GM23338 (cell line): ENCODE measurements at regions not wholly inside any gene's neighbourhood (a gene's known extent, or its start where the extent isn't known, plus 50 kb on each side); places are given as distances from the start of the nearest gene placed in this dataset.
"Not testable (repeated sequence)": the region's sequence is repeated elsewhere in the genome, so short reads cannot be mapped to it uniquely, and the experiment has no call there.

Experiments
- ATAC-seq: fragments of 200-7000 bp; cut with Tn5 transposase; 3 replicates; pipeline ENCODE4 v1.9.1; 2020
- DNase-seq: peaks from one replicate; pipeline ENCODE4 v3.0.0-alpha.2; 2015; ENCODE audit warnings: low spot score
- H2AFZ ChIP-seq: fragments of 200-600 bp; sonication (generic); 2 replicates; pipeline ENCODE4 v1.8.0; 2016; ENCODE audit warnings: antibody characterized with exemption, mild to moderate bottlenecking, moderate library complexity
- H3F3A ChIP-seq: fragments of 200-600 bp; sonication (generic); replicated peaks from 2 replicates; pipeline ENCODE4 v1.8.0; 2017; ENCODE audit warnings: antibody characterized with exemption, mixed run types, low read depth
- H3K27ac ChIP-seq: fragments of 200-600 bp; sonication (generic); 2 replicates; pipeline ENCODE4 v1.6.1; 2016; ENCODE audit warnings: low read depth
- H3K27me3 ChIP-seq: fragments of 200-600 bp; sonication (generic); 2 replicates; pipeline ENCODE4 v1.8.0; 2016; ENCODE audit warnings: mild to moderate bottlenecking, mixed run types, moderate library complexity; ENCODE audit not compliant: insufficient read depth
- H3K36me3 ChIP-seq: fragments of 200-600 bp; sonication (generic); 2 replicates; pipeline ENCODE4 v1.8.0; 2016; ENCODE audit warnings: mild to moderate bottlenecking; ENCODE audit not compliant: insufficient read depth
- H3K4me1 ChIP-seq: fragments of 200-600 bp; sonication (generic); 2 replicates; pipeline ENCODE4 v1.8.0; 2016; ENCODE audit warnings: mild to moderate bottlenecking, moderate library complexity; ENCODE audit not compliant: insufficient read depth
- H3K4me2 ChIP-seq: fragments of 200-600 bp; sonication (generic); 2 replicates; pipeline ENCODE4 v1.7.1; 2017; ENCODE audit warnings: mixed run types
- H3K4me3 ChIP-seq: fragments of 200-600 bp; sonication (generic); 2 replicates; pipeline ENCODE4 v1.6.1; 2016; ENCODE audit warnings: mixed run types
- H3K79me2 ChIP-seq: fragments of 200-600 bp; sonication (generic); replicated peaks from 2 replicates; pipeline ENCODE4 v1.8.0; 2017; ENCODE audit warnings: mild to moderate bottlenecking; ENCODE audit not compliant: insufficient read depth
- H3K9me2 ChIP-seq: fragments of 200-600 bp; sonication (generic); 2 replicates; pipeline ENCODE4 v1.8.0; 2017; ENCODE audit not compliant: insufficient read depth
- H4K20me1 ChIP-seq: fragments of 200-600 bp; sonication (generic); replicated peaks from 2 replicates; pipeline ENCODE4 v1.8.0; 2017; ENCODE audit warnings: mild to moderate bottlenecking; ENCODE audit not compliant: insufficient read depth
- H3K27ac Mint-ChIP-seq: 2 replicates; pipeline ENCODE4 v1.8.0; 2020; ENCODE audit warnings: inconsistent platforms, mild to moderate bottlenecking, moderate library complexity, mixed read lengths
- H3K27me3 Mint-ChIP-seq: 3 replicates; pipeline ENCODE4 v1.8.0; 2022; ENCODE audit warnings: low read depth, mild to moderate bottlenecking, moderate library complexity, mixed read lengths, inconsistent platforms; ENCODE audit not compliant: insufficient read depth, poor library complexity
- H3K36me3 Mint-ChIP-seq: 3 replicates; pipeline ENCODE4 v1.8.0; 2021; ENCODE audit warnings: low read depth, mild to moderate bottlenecking, inconsistent platforms, moderate library complexity, mixed read lengths
- H3K4me1 Mint-ChIP-seq: 3 replicates; pipeline ENCODE4 v1.8.0; 2020; ENCODE audit warnings: mild to moderate bottlenecking, inconsistent platforms, mixed read lengths
- H3K4me3 Mint-ChIP-seq: 3 replicates; pipeline ENCODE4 v1.8.0; 2021; ENCODE audit warnings: moderate library complexity, mild to moderate bottlenecking, inconsistent platforms, mixed read lengths
- H3K9me3 Mint-ChIP-seq: 3 replicates; pipeline ENCODE4 v1.8.0; 2020; ENCODE audit warnings: moderate library complexity, mild to moderate bottlenecking, inconsistent platforms, mixed read lengths
- EZH2 ChIP-seq: fragments of 200-600 bp; sonication (generic); IDR thresholded peaks from one replicate; pipeline ENCODE4 v1.8.0; 2017; ENCODE audit warnings: antibody characterized with exemption, mild to moderate bottlenecking, low read depth; ENCODE audit not compliant: unreplicated experiment
- POLR2AphosphoS5 ChIP-seq: IDR thresholded peaks from 2 replicates; pipeline ENCODE4 v1.6.1; 2016; ENCODE audit warnings: antibody characterized with exemption, low read depth
- ZNF462 ChIP-seq: fragments of 250-450 bp; sonication (Bioruptor Pico); IDR thresholded peaks from 2 replicates; pipeline ENCODE4 v1.5.0; 2020; ENCODE audit warnings: mild to moderate bottlenecking, moderate library complexity

GRCh38 chr22:22968366-22968765 is 80.8 kb downstream of the IGLL5 start:
- Mint-ChIP-seq H3K4me3 (no peak overlapping the region), H3K4me1 (no peaks in the 10 kb centered on the region), H3K27ac (no peak overlapping the region), H3K27me3 (peaks cover 8% of the 10 kb centered on the region), H3K36me3 (no peaks in the 10 kb centered on the region), H3K9me3 (no peaks in the 10 kb centered on the region)
- no peaks in the 10 kb centered on the region for H3K4me1 ChIP-seq
- H3K27ac ChIP-seq = no peak overlapping the region
- H3K27me3 ChIP-seq = peaks cover 83% of the 10 kb centered on the region
- no peak overlapping the region for H2AFZ ChIP-seq
- DNase-seq (no peak), ATAC-seq (no peak)
- H4K20me1 ChIP-seq = no peaks in the 10 kb centered on the region
- H3F3A ChIP-seq = no peaks in the 10 kb centered on the region
- no peak overlapping the region for H3K4me2 ChIP-seq
- H3K9me2 ChIP-seq = no peaks in the 10 kb centered on the region
- no peak for TF ChIP-seq EZH2
- no peak for TF ChIP-seq ZNF462
- TF ChIP-seq POLR2AphosphoS5 = no peak
- H3K4me3 ChIP-seq = no peak overlapping the region
- no peaks in the 10 kb centered on the region for H3K36me3 ChIP-seq
- H3K79me2 ChIP-seq = no peaks in the 10 kb centered on the region

- H3K4me3 Mint-ChIP-seq = not testable (repeated sequence)
- H3K27me3 Mint-ChIP-seq = peaks cover 10% of the 10 kb centered on the region
Measured at GRCh38 chr22:22972605-22973004, 85.0 kb downstream of the IGLL5 start.

More at GRCh38 chr22:22972605-22973004, 85.0 kb downstream of the IGLL5 start:
- H3K4me2 ChIP-seq, ATAC-seq, H3K9me2 ChIP-seq, H3K36me3 Mint-ChIP-seq, H3F3A ChIP-seq, H3K27ac ChIP-seq, H3K4me1 ChIP-seq, DNase-seq, H2AFZ ChIP-seq, H3K4me1 Mint-ChIP-seq, H4K20me1 ChIP-seq, H3K36me3 ChIP-seq, H3K79me2 ChIP-seq, H3K4me3 ChIP-seq, H3K27ac Mint-ChIP-seq, H3K9me3 Mint-ChIP-seq: not testable (repeated sequence)
- peaks cover 76% of the 10 kb centered on the region for H3K27me3 ChIP-seq
